Upper lobe of right lung (tissue), 1 donor: ENCODE measurements at regions not wholly inside any gene's neighbourhood (a gene's known extent, or its start where the extent isn't known, plus 50 kb on each side); places are given as distances from the start of the nearest gene placed in this dataset.

Experiments
- ATAC-seq: fragments of 200-7000 bp; cut with Tn5 transposase; one replicate; pipeline ENCODE4 v1.9.1; 2020; ENCODE audit warnings: mild to moderate bottlenecking, moderate library complexity
- DNase-seq: peaks from one replicate; pipeline ENCODE4 v3.0.0-alpha.2; 2020
- H3K27ac ChIP-seq: fragments of 200-600 bp; one replicate; pipeline ENCODE4 v1.8.0; 2022
- H3K27me3 ChIP-seq: fragments of 200-600 bp; one replicate; pipeline ENCODE4 v1.8.0; 2022; ENCODE audit warnings: mild to moderate bottlenecking
- H3K36me3 ChIP-seq: fragments of 200-600 bp; one replicate; pipeline ENCODE4 v1.8.0; 2022
- H3K4me1 ChIP-seq: fragments of 200-600 bp; one replicate; pipeline ENCODE4 v1.8.0; 2022
- H3K4me3 ChIP-seq: fragments of 200-600 bp; one replicate; pipeline ENCODE4 v1.8.0; 2022; ENCODE audit warnings: mild to moderate bottlenecking
- H3K9me3 ChIP-seq: fragments of 200-600 bp; one replicate; pipeline ENCODE4 v1.8.0; 2022
- intact Hi-C: fragments of 100-400 bp; cut with DNase I; formaldehyde crosslinking; loops from one replicate; pipeline ENCODE4 v1.11.0; 2022
- TF ChIP-seq, protein P1 (sequence below): fragments of 200-600 bp; IDR thresholded peaks from one replicate; pipeline ENCODE4 v1.8.0; 2022; ENCODE audit warnings: antibody characterized with exemption
- donor health status: DM: no; HTN: yes; CAD: no; lungs with severe emphysema.

DNA sequence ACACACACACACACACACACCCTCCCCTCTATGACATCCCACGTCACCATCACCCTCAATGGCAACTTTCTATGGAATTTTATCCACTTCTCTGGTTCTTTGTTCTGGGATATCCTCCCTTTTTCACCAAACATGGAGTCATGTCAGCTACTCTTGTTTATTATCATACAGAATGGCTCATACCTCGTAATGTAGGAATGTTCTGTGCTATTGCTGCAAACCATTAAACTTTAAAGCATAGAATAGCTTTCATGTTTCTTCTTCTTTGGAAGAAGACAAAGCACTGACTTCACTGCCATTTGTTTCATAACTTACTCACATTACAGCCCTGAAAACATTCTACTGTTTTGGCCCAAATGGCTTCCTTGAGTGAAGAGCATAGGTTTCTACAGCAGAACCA lies 163.4 kb downstream of the FOXO1 start:
- H3K9me3 ChIP-seq: no peaks in the 10 kb centered on the region
- DNase-seq (no peak), ATAC-seq (no peak)
- H3K4me3 ChIP-seq: no peak overlapping the region
- intact Hi-C loops: no loop called here
- no peaks in the 10 kb centered on the region for H3K27me3 ChIP-seq
- no peaks in the 10 kb centered on the region for H3K36me3 ChIP-seq
- no peak overlapping the region for H3K27ac ChIP-seq
- no peaks in the 10 kb centered on the region for H3K4me1 ChIP-seq
- TF ChIP-seq, protein P1, sequence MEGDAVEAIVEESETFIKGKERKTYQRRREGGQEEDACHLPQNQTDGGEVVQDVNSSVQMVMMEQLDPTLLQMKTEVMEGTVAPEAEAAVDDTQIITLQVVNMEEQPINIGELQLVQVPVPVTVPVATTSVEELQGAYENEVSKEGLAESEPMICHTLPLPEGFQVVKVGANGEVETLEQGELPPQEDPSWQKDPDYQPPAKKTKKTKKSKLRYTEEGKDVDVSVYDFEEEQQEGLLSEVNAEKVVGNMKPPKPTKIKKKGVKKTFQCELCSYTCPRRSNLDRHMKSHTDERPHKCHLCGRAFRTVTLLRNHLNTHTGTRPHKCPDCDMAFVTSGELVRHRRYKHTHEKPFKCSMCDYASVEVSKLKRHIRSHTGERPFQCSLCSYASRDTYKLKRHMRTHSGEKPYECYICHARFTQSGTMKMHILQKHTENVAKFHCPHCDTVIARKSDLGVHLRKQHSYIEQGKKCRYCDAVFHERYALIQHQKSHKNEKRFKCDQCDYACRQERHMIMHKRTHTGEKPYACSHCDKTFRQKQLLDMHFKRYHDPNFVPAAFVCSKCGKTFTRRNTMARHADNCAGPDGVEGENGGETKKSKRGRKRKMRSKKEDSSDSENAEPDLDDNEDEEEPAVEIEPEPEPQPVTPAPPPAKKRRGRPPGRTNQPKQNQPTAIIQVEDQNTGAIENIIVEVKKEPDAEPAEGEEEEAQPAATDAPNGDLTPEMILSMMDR: no peak

DNA sequence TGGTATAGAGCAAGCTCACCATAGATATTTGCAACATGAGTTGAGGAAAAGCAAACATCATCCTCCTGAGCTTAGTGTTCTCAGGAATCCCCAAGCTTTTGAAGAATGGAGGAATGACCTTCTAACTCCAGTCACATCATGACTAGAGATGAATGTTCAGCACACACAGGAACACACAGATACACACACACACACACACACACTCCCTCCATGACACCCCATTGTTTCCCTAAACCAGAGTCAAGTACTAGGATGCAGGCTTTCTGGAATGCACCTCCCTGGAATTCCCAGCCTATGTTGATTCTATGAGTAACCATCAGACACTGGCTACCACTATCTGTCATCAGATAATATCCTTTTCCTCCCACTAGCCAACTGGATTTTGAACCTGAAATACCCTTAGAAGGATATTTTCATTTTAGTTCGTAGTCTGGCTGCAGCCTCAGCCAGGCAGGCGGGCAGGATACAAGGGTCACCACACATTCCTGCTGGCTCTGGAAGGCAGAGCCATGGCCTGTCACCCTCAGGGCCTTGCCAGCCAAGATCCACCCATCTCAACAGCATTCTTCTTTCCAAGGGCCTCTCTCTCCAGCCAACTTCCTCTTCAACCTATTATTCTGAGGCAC lies 162.4 kb downstream of the FOXO1 start:
- Histone ChIP-seq H3K4me3 (no peak overlapping the region), H3K27me3 (no peaks in the 10 kb centered on the region), H3K9me3 (no peaks in the 10 kb centered on the region), H3K36me3 (no peaks in the 10 kb centered on the region), H3K27ac (no peak overlapping the region), H3K4me1 (no peaks in the 10 kb centered on the region)
- DNase-seq (no peak), ATAC-seq (peak; percentile 34)
- TF ChIP-seq, protein P1: no peak
- intact Hi-C loops: no loop called here

DNA sequence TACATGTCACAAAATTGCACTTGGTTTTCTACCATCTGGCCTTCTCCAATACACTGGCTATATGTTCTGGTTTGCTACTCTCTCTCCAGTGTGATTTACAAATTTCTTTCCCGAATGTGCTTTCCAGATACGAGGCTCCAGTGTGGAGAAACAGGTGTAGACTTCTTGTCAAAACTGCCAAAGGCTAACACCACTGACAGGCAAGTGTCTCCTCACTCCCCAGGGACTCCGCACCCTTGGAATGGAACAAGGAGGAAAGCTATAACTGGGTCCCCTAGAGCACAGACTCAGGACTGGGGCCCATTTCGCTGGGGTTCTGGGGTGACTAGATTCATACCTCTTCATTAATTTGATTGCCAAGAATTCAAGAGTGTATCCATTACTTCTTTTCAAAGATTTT lies 161.8 kb downstream of the FOXO1 start:
- ATAC-seq (no peak), DNase-seq (no peak)
- no peaks in the 10 kb centered on the region for H3K9me3 ChIP-seq
- no peak overlapping the region for H3K27ac ChIP-seq
- H3K27me3 ChIP-seq: no peaks in the 10 kb centered on the region
- no peak overlapping the region for H3K4me3 ChIP-seq
- H3K36me3 ChIP-seq: no peaks in the 10 kb centered on the region
- intact Hi-C loops: no loop called here
- H3K4me1 ChIP-seq: no peaks in the 10 kb centered on the region
- TF ChIP-seq, protein P1: no peak

DNA sequence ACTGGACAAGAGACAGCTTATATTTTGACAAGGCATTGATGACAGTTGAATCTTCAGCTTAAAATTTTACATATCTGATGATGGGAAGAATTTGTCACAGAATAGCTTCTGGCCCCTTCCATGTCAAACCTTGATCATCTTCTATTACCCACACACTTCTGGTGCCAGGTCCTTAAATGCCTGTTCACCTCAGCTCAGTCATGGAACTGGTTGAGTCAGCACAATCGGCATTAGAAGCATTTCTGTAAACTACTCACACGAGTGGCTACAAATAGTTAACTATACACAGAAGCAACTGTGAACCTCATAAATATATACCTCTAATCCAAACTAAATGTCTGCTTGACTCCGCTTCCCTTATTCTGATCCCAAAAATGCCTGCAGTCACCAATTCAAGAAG lies 161.2 kb downstream of the FOXO1 start:
- Histone ChIP-seq H3K4me1 (no peaks in the 10 kb centered on the region), H3K36me3 (no peaks in the 10 kb centered on the region), H3K9me3 (no peaks in the 10 kb centered on the region), H3K27ac (no peak overlapping the region), H3K4me3 (no peak overlapping the region), H3K27me3 (no peaks in the 10 kb centered on the region)
- ATAC-seq: no peak
- DNase-seq: no peak
- intact Hi-C loops: no loop called here
- TF ChIP-seq, protein P1: no peak
